ENCODE measurements at regions not wholly inside any gene's neighbourhood (a gene's known extent, or its start where the extent isn't known, plus 50 kb on each side); places are given as distances from the start of the nearest gene placed in this dataset.

GRCh38 chr21:23939369-23940065 is 1667.8 kb downstream of the MRPL39 start:
- no peak for TF ChIP-seq MAX (IDR thresholded peaks at IDR 0.05)
- no peak for TF ChIP-seq RAD21 (IDR thresholded peaks at IDR 0.05; ENCODE audit: low read depth)
- TF ChIP-seq FOXM1 (IDR thresholded peaks at IDR 0.05; ENCODE audit: borderline replicate concordance, low read depth): no peak
- TF ChIP-seq TAF1 (IDR thresholded peaks at IDR 0.05; ENCODE audit: low read depth): no peak
- TF ChIP-seq, protein P1, sequence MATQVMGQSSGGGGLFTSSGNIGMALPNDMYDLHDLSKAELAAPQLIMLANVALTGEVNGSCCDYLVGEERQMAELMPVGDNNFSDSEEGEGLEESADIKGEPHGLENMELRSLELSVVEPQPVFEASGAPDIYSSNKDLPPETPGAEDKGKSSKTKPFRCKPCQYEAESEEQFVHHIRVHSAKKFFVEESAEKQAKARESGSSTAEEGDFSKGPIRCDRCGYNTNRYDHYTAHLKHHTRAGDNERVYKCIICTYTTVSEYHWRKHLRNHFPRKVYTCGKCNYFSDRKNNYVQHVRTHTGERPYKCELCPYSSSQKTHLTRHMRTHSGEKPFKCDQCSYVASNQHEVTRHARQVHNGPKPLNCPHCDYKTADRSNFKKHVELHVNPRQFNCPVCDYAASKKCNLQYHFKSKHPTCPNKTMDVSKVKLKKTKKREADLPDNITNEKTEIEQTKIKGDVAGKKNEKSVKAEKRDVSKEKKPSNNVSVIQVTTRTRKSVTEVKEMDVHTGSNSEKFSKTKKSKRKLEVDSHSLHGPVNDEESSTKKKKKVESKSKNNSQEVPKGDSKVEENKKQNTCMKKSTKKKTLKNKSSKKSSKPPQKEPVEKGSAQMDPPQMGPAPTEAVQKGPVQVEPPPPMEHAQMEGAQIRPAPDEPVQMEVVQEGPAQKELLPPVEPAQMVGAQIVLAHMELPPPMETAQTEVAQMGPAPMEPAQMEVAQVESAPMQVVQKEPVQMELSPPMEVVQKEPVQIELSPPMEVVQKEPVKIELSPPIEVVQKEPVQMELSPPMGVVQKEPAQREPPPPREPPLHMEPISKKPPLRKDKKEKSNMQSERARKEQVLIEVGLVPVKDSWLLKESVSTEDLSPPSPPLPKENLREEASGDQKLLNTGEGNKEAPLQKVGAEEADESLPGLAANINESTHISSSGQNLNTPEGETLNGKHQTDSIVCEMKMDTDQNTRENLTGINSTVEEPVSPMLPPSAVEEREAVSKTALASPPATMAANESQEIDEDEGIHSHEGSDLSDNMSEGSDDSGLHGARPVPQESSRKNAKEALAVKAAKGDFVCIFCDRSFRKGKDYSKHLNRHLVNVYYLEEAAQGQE (IDR thresholded peaks at IDR 0.05; ENCODE audit: low read depth): no peak
- no peak for TF ChIP-seq USF1 (IDR thresholded peaks at IDR 0.05)
- TF ChIP-seq CEBPB (IDR thresholded peaks at IDR 0.05): no peak
- no peak for TF ChIP-seq ZBTB7A (IDR thresholded peaks at IDR 0.05; ENCODE audit: low read depth)
- TF ChIP-seq EP300 (IDR thresholded peaks at IDR 0.05; ENCODE audit: borderline replicate concordance): no peak
